Activated gamma-delta T cell treated with anti-CD3 and anti-CD28 coated beads, Interleukin-2, amount 50 U/mL, for 16 hours (primary cell): ENCODE measurements at regions not wholly inside any gene's neighbourhood (a gene's known extent, or its start where the extent isn't known, plus 50 kb on each side); places are given as distances from the start of the nearest gene placed in this dataset.

ENCODE experiments used
- DNase-seq: peaks from one replicate; pipeline ENCODE4 v3.0.0-alpha.2; 2020; ENCODE audit warnings: low read depth

- DNase-seq: no peak
These were observed 1443.5 kb upstream of the IGFBP7 start for GRCh38 chr4:58553679-58554078.

DNA sequence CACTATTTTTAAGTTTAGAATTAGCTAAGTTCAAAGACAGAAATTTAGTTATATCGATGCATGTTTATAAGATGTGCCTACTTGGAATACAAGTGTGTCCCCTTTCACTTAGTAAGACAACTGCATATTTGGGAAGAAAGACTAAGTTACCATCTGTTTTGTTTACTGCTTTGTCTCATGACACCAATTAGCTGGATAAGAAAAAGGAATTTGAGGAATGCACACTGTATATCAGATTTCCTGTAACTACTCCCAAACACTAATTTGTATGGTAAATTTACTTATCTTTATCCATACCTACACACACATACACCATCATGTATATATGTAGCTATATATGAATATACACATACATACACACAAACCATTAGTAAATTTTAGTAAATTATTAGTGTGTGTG is 1442.8 kb upstream of the IGFBP7 start:
- no peak for DNase-seq

GRCh38 chr4:58551676-58552075 is 1441.5 kb upstream of the IGFBP7 start:
- DNase-seq: no peak

- DNase-seq: no peak
These were observed 1433.3 kb upstream of the IGFBP7 start for GRCh38 chr4:58543465-58543864.

GRCh38 chr4:58541926-58542325 is 1431.7 kb upstream of the IGFBP7 start:
- DNase-seq: no peak

GRCh38 chr4:58522765-58523382 is 1412.7 kb upstream of the IGFBP7 start:
- no peak for DNase-seq

GRCh38 chr4:58515226-58515625 is 1405.0 kb upstream of the IGFBP7 start:
- no peak for DNase-seq

DNA sequence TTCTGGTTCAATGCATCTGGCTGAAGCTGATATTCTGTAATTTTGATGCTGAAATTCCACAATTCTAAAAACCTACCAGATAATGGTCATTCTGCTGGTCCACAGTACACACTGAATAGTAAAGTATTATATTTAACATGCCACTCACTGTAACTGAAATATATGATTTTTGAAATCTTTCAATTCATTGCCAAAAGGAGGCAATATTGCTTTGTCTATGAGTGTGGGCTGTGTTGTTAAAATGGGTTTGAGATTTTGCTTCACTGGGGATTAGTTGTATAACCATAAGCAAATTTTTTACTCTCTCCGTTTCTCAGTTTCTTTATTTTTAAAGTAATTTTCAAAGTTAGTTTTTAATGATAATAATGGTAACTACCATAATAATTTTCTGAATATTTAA is 1404.1 kb upstream of the IGFBP7 start:
- no peak for DNase-seq

- DNase-seq: no peak
These were observed 1400.5 kb upstream of the IGFBP7 start for GRCh38 chr4:58510652-58511051.

DNA sequence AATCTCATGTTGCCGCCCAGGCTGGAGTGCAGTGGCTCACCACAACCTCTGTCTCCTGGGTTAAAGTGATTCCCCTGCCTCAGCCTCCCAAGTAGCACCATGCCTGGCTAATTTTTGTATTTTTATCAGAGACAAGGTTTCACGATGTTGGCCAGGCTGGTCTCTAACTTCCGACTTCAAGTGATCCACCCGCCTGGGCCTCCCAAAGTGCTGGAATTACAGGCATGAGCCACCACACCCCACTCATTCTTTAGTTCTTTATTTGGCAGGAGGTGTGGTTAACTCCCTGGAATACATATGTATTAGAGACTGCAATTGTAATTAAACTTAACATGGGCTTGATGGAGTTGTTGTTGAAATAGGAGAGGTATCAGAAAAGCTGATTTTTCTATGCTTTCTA is 1396.9 kb upstream of the IGFBP7 start:
- no peak for DNase-seq

GRCh38 chr4:58502839-58503238 is 1392.7 kb upstream of the IGFBP7 start:
- no peak for DNase-seq

DNA sequence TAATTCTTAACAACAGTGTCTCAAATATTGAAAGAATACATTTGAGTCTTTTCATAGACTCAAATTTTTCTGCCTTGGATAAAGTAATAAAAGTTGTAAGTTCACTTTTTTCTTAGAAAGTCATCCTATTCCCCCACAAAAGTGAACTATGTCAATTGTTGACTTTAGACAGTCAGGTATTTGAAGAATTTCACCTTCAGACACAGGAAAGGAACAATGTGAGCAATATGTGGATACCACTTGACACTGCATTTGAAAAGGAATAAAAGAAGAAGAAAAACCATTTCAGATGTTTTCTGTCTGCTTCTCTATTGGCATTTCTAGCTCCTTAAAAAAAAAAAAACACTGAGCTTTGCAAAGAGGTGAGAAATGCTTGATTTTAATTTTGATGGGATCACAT is 1389.0 kb upstream of the IGFBP7 start:
- no peak for DNase-seq

GRCh38 chr4:58491620-58492019 is 1381.4 kb upstream of the IGFBP7 start:
- DNase-seq: no peak

GRCh38 chr4:58477950-58478349 is 1367.8 kb upstream of the IGFBP7 start:
- DNase-seq: no peak

DNA sequence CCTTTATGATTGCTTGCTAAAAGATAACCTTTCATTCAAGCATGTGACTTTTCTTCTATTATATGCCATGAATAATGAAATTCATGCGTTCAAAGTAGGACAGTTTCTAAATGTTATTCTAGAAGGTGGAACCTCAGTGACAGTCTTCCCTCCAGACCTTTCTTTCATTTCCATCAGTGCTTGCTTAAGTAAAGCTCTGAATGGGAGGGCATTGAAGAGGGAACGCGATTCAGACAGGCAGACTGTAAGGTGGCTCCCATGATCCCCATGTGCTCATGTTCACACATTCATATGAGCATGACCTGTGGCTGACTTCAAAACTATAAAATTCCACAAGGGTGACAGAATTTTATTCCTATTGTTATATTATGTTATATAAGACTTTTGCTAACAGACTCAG is 1367.3 kb upstream of the IGFBP7 start:
- no peak for DNase-seq

DNA sequence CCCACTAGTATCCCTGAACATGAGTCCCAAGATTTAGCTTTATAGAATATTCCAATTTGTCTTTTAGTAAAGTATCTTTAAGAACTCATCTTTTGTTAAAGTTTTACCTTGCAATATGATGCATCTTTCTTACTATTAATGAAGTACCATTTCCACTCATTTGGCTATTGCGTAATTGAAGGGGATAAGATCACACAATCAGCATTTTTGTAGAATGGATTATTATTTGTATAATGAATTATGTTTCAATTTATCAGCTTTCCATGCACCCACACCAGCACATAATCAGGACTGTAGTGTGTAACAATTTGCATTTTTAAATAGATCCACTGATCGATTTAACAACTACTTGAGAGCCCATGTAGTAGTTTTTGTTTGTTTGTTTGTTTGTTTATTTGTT is 1364.9 kb upstream of the IGFBP7 start:
- DNase-seq: no peak

DNA sequence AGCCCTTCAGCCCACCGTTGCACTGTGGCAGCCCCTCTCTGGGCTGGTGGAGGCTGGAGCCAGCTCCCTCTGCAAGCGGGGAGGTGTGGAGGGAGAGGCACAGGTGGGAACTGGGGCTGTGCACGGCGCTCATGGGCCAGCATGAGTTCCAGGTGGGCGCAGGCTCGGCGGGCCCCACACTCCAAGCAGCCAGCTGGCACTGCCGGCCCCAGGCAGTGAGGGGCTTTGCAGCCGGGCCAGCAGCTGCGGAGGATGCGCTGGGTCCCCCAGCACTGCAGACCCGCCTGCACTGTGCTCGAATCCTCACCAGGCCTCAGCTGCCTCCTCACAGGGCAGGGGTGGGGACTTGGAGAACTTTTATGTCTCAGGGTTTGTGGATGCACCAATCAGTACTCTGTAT is 1354.8 kb upstream of the IGFBP7 start:
- DNase-seq: no peak

DNA sequence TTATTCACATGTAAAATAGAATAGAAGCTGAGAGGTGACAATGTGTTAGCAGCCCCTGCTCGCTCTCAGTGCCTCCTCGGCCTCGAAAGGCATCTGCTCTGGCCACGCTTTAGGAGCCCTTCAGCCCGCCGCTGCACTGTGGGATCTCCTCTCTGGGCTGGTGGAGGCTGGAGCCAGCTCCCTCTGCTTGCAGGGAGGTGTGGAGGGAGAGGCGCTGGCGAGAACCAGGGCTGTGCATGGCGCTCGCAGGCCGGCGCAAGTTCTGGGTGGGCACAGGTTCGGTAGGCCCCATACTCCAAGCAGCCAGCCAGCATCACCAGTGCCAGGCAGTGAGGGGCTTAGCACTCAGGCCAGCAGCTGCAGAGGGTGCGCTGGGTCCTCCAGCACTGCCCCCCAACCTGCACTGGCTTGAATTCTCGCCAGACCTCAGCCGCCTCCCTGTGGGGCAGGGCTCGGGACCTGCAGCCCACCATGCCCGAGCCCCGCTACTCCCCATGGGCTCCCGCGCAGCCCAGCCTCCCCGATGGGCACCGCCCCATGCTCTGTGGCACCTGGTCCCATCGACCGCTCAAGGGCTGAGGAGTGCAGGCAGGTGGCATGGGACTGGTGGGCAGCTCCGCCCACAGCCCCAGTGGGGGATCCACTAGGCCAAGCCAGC is 1346.7 kb upstream of the IGFBP7 start:
- no peak for DNase-seq

GRCh38 chr4:58453956-58454355 is 1343.8 kb upstream of the IGFBP7 start:
- no peak for DNase-seq

GRCh38 chr4:58451707-58452106 is 1341.5 kb upstream of the IGFBP7 start:
- no peak for DNase-seq

GRCh38 chr4:58435871-58436270 is 1325.7 kb upstream of the IGFBP7 start:
- no peak for DNase-seq

GRCh38 chr4:58413849-58414248 is 1303.7 kb upstream of the IGFBP7 start:
- no peak for DNase-seq

- no peak for DNase-seq
These were observed 1301.7 kb upstream of the IGFBP7 start for GRCh38 chr4:58411904-58412303.

DNA sequence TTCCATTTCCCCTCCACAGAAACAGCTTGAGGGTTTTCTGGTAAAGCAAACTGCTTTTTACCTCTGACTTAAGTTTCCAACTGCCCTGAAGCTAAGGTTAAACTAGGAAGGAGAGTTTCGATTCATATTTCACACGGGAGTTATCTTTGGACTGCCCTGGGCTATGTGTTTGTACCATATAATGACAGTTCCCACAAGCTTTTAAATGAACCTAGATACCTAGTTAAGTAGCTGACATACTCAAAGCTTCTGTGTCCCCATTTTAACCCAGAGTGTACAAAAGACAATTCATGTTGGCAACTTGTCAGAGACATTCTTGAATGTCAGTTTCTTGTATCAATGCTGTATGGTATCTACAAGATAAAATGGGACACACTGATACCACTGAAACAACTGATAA is 1296.6 kb upstream of the IGFBP7 start:
- DNase-seq: no peak
